HG03571 (cell line): ENCODE measurements at regions not wholly inside any gene's neighbourhood (a gene's known extent, or its start where the extent isn't known, plus 50 kb on each side); places are given as distances from the start of the nearest gene placed in this dataset.

Experiments used
- ATAC-seq: cut with Tn5 transposase; IDR thresholded peaks from one replicate; pipeline ENCODE4 v1.9.1; 2021; ENCODE audit not compliant: unreplicated experiment

DNA sequence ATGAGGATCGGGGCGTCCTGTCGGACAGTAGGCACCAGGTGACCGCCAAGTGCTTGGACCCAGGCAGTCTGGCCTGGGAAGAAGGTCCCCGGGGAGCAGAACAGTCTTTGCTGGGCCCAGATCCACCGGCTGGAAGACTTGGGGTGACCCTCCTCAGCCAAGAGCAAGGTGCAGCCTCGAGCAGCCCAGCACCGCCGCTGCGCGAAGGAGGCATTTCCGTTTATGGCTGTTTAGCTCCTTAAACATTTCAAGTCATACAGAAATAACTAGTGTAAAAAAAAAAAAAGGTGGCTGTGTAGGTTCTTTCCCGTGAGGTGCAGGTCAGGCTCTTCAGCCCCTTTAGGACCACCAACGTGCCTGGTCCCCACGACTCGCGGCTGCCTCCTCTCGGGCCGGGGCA is 370.2 kb downstream of the CMPK2 start:
- no peak for ATAC-seq

DNA sequence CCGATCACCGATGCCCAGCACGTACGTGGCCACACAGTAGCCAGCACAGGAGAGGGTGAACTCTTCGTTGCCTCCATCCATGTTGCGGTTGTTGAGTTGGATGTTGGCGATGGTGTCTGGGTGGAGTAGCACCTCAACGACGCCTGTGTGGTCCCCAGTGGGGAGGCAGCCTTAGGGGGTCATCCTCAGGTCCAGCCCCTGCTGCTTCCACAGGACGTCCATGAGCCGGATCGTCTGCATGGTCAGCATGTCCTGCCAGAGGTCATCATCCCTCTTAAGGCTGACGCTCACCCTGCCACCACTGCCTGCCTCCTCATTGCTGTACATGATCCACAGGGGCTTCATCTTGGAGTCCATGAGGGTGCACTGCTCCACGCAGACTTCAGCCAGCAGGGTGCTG is 369.3 kb downstream of the CMPK2 start:
- no peak for ATAC-seq

DNA sequence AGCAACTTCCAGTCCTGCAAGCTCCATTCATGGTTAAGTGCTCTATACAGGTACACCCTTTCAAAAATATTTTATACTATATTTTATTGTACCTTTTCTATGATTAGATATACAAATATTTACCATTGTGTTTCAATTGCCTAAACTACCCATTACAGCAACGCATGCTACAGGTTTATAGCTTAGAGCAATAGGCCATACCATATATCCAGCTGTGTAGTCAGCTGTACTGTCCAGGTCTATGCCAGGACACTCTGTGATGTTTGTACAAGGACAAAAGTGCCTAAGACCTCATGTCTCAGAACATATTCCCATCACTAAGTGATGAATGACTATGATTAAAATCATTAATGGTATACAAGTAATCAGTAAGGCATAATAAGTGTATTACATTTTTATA is 368.7 kb downstream of the CMPK2 start:
- ATAC-seq, result no peak

GRCh38 chr2:6498841-6499240 is 366.9 kb downstream of the CMPK2 start:
- ATAC-seq, result no peak

- no peak for ATAC-seq
These were observed 366.0 kb downstream of the CMPK2 start for GRCh38 chr2:6499691-6500090.

GRCh38 chr2:6506361-6506794 is 359.3 kb downstream of the CMPK2 start:
- no peak for ATAC-seq

- no peak for ATAC-seq
These were observed 358.8 kb downstream of the CMPK2 start for GRCh38 chr2:6506859-6507258.

GRCh38 chr2:6510532-6510931 is 355.2 kb downstream of the CMPK2 start:
- ATAC-seq, result no peak

GRCh38 chr2:6512589-6512988 is 353.1 kb downstream of the CMPK2 start:
- no peak for ATAC-seq

DNA sequence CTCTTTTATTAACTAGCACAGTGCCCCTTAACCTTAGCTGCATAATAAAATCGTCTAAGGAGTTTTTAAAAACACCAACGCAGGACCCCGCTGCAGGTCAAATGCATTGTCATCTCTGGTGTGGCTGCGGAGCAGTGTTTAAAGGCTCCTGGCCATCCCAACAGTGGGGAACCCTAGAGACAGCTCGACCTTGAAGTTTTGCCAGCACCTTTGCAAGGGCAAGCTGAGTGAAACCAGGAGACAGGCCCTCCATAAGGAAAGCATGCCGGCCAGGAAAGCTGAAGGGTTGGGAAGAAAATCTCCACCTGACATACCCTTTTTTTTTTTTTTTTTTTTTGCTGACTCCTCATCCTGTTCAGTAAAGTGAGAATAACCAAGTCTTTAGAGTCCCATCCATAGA is 349.0 kb downstream of the CMPK2 start:
- no peak for ATAC-seq

DNA sequence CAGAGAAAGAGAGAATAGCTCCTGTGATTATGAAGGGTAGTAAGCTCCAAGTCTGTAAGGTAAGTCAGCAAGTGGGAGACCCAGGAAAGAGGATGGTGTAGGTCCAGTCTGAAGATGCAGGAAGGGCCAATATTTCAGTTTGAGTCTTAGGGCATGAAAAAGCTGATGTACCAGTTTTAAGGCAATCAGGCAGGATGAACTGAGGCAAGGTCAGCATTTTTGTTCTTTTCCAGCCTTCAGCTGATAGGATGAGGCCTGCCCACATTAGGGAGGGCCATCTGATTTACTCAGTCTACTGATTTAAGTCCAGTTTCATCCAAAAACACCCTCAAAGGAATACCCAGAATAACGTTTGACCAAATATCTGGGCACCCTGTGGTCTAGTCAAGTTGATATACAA is 347.3 kb downstream of the CMPK2 start:
- no peak for ATAC-seq

GRCh38 chr2:6523476-6523875 is 342.2 kb downstream of the CMPK2 start:
- no peak for ATAC-seq

DNA sequence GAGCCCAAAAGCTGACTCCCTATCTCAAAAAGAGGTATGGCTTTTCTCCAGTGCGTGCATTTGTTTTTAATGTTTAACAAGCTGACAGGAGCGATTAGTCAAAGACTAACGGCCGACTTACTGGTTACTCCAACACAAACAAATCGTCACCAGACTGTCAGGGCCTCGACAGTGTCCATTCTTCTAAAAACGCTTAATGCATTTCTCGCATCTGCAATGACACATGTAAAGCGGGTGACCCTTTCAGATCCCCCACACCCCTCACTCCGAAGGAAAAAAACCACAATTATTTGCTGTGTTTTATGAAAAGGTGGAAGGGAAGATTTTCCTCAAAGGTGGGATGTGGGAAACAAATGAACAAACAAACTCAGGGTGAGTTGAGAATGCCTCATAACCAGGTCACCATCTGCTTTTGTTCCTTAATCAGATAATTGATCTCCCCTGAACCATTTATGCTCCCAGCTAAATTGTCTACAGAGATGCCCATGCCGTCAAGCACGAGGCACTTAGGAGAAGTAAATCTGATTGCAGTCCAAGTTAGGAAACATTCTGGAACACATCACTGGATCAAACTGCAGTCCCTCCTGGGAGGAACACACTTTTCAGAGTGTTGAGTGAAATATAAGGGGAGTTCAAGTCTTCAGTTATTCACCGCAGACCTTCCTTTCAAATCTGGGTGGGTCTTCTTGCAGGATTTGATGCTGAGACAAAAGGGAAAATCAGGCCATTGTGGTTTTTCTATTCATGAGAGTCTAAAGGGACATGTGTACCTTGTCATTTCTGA is 340.8 kb downstream of the CMPK2 start:
- no peak for ATAC-seq

GRCh38 chr2:6525475-6525964 is 340.2 kb downstream of the CMPK2 start:
- no peak for ATAC-seq

- ATAC-seq, result no peak
These were observed 339.4 kb downstream of the CMPK2 start for GRCh38 chr2:6526093-6526824.

DNA sequence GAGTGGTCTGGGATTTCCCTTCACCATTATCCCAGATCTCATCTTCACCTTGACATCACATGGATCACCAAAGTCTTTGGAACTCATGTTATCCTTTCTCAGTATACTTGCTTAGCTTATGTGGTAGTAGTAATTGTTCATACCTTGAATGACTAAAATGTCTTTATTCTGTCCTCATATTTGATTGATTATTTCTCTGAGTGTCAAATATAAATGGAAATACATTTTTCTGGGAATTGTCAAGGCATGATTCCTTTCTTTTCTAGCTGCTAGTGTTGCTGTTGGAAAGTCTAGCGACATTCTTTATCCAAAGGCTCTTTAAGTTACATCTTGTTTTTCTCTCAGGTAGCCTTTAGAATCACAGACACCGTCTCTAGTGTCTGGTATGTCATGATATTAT is 334.4 kb downstream of the CMPK2 start:
- ATAC-seq, result no peak

DNA sequence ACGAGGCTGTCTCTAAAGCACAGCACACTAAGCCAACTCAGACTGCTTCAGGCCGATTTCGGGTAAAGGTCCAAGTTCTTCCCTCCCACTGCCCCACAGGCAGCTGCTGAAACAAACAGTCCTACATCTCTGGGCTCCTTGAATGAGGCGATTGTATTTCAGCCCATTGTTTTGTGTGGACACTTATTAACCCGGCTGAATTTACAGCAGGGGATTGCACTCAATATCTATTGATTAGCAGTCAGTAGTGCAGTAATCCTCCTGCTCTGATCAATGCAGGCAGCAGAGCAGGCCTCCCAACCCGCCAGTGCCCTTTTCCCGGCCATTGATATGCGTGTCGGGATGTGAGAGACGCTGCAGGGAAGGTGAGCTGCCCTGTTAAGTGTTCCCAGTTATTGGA is 330.1 kb downstream of the CMPK2 start:
- no peak for ATAC-seq

DNA sequence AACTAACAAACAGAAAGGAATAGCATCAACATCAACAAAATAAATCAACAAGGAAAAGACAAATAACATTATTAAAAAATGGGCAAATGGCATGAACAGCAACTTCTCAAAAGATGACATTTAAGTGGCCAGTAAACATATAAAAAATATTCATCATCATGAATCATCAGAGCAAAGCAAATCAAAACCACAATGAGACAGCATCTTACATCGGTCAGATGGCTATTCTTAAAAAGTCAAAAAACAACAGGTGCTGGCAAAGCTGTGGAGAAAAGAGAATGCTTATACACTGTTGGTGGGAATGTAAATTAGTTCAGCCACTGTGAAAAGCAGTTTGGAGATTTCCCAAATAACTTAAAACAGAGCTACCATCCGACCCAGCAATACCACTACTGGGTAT is 327.1 kb downstream of the CMPK2 start:
- ATAC-seq, result no peak

DNA sequence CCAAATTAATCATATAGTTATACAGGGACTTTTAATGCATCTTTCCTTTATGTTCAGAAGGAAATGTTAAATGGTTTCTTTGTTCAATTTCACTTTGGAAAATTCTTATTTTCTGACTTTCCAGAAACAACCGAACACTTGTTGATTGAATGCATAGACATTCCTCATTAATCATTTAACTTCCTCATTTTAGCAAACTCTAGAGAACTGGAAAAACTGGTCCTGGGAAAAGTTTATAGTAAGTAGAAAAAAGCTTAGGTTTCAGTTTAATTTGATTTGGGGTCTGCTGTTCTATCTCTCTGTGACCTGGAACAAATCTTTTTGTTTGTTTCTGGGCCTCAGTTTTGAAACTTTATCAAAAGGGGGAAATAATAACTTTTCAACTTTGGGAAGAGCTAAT is 320.4 kb downstream of the CMPK2 start:
- no peak for ATAC-seq

DNA sequence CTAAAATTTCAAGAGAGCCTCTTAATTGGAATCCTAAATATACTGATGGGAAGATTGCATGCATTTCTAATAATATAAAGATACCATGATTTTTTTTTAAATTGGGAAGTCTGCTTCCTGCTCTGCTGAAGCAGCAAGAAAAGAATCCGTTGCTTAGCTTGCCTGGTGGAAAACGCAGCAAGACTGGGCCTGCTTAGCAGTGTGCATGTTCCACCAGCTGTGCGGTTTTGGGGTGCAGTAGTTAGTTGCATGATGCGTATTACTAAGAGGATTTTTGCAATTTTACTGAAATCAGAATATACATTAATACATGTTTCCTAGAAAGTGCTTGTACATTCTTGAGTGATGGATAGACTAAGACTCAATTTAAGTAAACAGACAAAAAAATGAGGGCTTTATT is 319.9 kb downstream of the CMPK2 start:
- no peak for ATAC-seq

DNA sequence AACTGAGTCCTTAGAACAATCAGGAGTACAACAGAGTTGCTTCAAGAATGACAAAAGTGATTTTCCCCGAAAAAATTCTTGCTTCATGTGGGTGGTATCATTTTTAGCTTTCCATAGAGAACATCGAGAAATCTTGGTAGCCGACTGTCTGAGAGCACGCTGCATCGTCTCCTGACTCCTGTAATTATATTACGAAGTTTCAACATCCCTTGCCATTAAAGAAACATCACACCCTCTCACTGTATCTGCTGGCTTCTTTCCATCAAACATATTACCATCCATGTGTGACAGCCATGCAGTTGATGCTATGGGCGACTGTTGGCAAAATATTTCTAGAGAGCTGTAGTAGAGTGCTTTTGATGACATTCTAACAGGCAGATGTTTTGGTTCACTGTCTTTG is 311.2 kb downstream of the CMPK2 start:
- ATAC-seq, result no peak

DNA sequence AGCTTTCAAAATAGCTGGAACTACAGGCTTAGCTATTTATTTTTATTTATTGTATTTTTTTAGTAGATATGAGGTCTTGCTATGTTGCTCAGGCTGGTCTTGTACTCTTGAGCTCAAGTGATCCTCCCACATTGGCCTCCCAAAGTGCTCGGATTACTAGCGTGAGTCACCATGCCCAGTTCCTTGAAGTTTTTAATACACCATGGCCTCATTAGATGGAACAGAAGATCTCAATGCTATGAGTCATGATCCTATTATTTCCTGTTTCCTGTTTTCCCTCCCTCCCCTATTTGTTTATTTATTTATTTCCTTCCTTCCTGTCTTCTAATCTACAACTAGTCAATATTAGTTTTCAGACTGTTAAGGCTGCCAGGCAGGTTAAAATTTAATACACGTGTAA is 309.0 kb downstream of the CMPK2 start:
- ATAC-seq, result no peak
